ENCODE measurements at regions not wholly inside any gene's neighbourhood (a gene's known extent, or its start where the extent isn't known, plus 50 kb on each side); places are given as distances from the start of the nearest gene placed in this dataset.

GRCh38 chr10:89092439-89092838 is 101.8 kb downstream of the FAS start:
- Histone ChIP-seq H3K27ac (no peak overlapping the region), H3K9me3 (no peaks in the 10 kb centered on the region), H3K4me1 (peaks cover 5 to 15% (median 12%) of the 10 kb centered on the region in 6 donors), H3K27me3 (replicated peaks in 1 of 7) (no peaks in the 10 kb centered on the region), H3K4me3 (no peak overlapping the region), H3K36me3 (no peaks in the 10 kb centered on the region)
- TF ChIP-seq CTCF (IDR thresholded peaks at IDR 0.05 in 8 of 11, conservative IDR thresholded peaks at IDR 0.05 in 3 of 11) (no peak), POLR2A (IDR thresholded peaks at IDR 0.05) (no peak), POLR2AphosphoS5 (IDR thresholded peaks at IDR 0.05) (no peak)
- intact Hi-C loops (cut with DNase I; ENCODE audit: low total_unique reads): no loop called here
- WGBS, 5 donors: 83 to 95% (median 93%) methylated on average over 1 of the region's 1 CpG
- DNase-seq: no peak

GRCh38 chr10:89091496-89091895 is 100.9 kb downstream of the FAS start:
- Histone ChIP-seq H3K4me3 (no peak overlapping the region), H3K27me3 (replicated peaks in 1 of 7) (no peaks in the 10 kb centered on the region), H3K9me3 (no peaks in the 10 kb centered on the region), H3K27ac (peak overlapping the region in 4 of 8 donors; percentile 22 to 39 (median 30)), H3K4me1 (peaks cover 5 to 20% (median 12%) of the 10 kb centered on the region in 6 donors), H3K36me3 (no peaks in the 10 kb centered on the region)
- DNase-seq: no peak
- no peak for TF ChIP-seq POLR2A (IDR thresholded peaks at IDR 0.05)
- no peak for TF ChIP-seq CTCF (IDR thresholded peaks at IDR 0.05 in 8 of 11, conservative IDR thresholded peaks at IDR 0.05 in 3 of 11)
- TF ChIP-seq POLR2AphosphoS5 (IDR thresholded peaks at IDR 0.05): no peak
- intact Hi-C loops (cut with DNase I; ENCODE audit: low total_unique reads): no loop called here
- WGBS, 5 donors: 34 to 56% (median 44%) methylated on average over 3 of the region's 3 CpGs

- TF ChIP-seq CTCF (IDR thresholded peaks at IDR 0.05 in 8 of 11, conservative IDR thresholded peaks at IDR 0.05 in 3 of 11) (no peak), POLR2A (IDR thresholded peaks at IDR 0.05) (no peak), POLR2AphosphoS5 (IDR thresholded peaks at IDR 0.05) (no peak)
- intact Hi-C loops (cut with DNase I; ENCODE audit: low total_unique reads): no loop called here
- H3K4me3 ChIP-seq: no peak overlapping the region
- H3K9me3 ChIP-seq: no peaks in the 10 kb centered on the region
- no peaks in the 10 kb centered on the region for H3K27me3 ChIP-seq (replicated peaks in 1 of 7)
- no peak for DNase-seq
- WGBS, 5 donors: 28 to 33% (median 30%) methylated on average over 6 of the region's 6 CpGs
- no peaks in the 10 kb centered on the region for H3K36me3 ChIP-seq
- peak overlapping the region in 4 of 8 donors; percentile 22 to 39 (median 30) for H3K27ac ChIP-seq
- peaks cover 5 to 20% (median 12%) of the 10 kb centered on the region in 6 donors for H3K4me1 ChIP-seq
Observed at GRCh38 chr10:89090756-89091445, 100.3 kb downstream of the FAS start.

- 49 to 81% (median 69%) methylated on average over 13 of the region's 13 CpGs for WGBS, 5 donors
- Histone ChIP-seq H3K36me3 (no peaks in the 10 kb centered on the region), H3K4me1 (peaks cover 5 to 37% (median 18%) of the 10 kb centered on the region in 6 donors), H3K27me3 (replicated peaks in 1 of 7) (no peaks in the 10 kb centered on the region), H3K9me3 (no peaks in the 10 kb centered on the region), H3K4me3 (peak overlapping the region in 1 of 8 donors; percentile 8), H3K27ac (peak overlapping the region; percentile 42 to 74 (median 63))
- intact Hi-C loops (cut with DNase I; ENCODE audit: low total_unique reads): no loop called here
- TF ChIP-seq CTCF (IDR thresholded peaks at IDR 0.05 in 8 of 11, conservative IDR thresholded peaks at IDR 0.05 in 3 of 11) (no peak), POLR2A (IDR thresholded peaks at IDR 0.05) (no peak), POLR2AphosphoS5 (IDR thresholded peaks at IDR 0.05) (peak in 2 of 3 donors; percentile 29)
- peak; percentile 62 for DNase-seq
Observed at GRCh38 chr10:89086801-89087521, 96.4 kb downstream of the FAS start.

Measured in spleen (tissue), 11 donors.